Peyer's patch (tissue), 4 donors: ENCODE measurements at regions not wholly inside any gene's neighbourhood (a gene's known extent, or its start where the extent isn't known, plus 50 kb on each side); places are given as distances from the start of the nearest gene placed in this dataset.

Experiments
- CTCF ChIP-seq, 6 experiments: fragments of 450-650 bp in 4 of 6; fragments of 200-600 bp in 2 of 6; sonication (generic) in 1 of 6; IDR thresholded peaks; one replicate each; pipeline ENCODE4 v1.5.1; 2017 to 2019; ENCODE audit warnings: antibody characterized with exemption in 6 of 6, mild to moderate bottlenecking in 3 of 6, moderate library complexity in 1 of 6
- POLR2A ChIP-seq, 2 donors: fragments of 450-650 bp; IDR thresholded peaks; one replicate each; pipeline ENCODE4 v1.5.1; 2017; ENCODE audit warnings: antibody characterized with exemption in 2 of 2, mild to moderate bottlenecking in 2 of 2, moderate library complexity in 2 of 2

GRCh38 chr11:127559978-127560377 lies 559.4 kb upstream of the KIRREL3 start:
- TF ChIP-seq CTCF (IDR thresholded peaks at IDR 0.05) (no peak), POLR2A (IDR thresholded peaks at IDR 0.05) (no peak)
